WTC11 (cell line): ENCODE measurements at regions not wholly inside any gene's neighbourhood (a gene's known extent, or its start where the extent isn't known, plus 50 kb on each side); places are given as distances from the start of the nearest gene placed in this dataset.

Experiments
- ATAC-seq: fragments of 200-7000 bp; cut with Tn5 transposase; 2 replicates; pipeline ENCODE4 v1.10.0; 2021; ENCODE audit warnings: mild to moderate bottlenecking, moderate library complexity
- CTCF ChIA-PET: fragments of 300-600 bp; sonication (Branson Sonifier 250); formaldehyde crosslinking; loops from one replicate; lab custom pipeline; 2021; ENCODE audit warnings: antibody characterized with exemption; lab: Charles Lee
- POLR2A ChIA-PET: fragments of 350-600 bp; sonication (Branson Sonifier 250); formaldehyde crosslinking; loops from one replicate; lab custom pipeline; 2021; ENCODE audit warnings: antibody characterized with exemption; lab: Charles Lee
- DNase-seq: peaks from one replicate; pipeline ENCODE4 v3.0.0; 2021; ENCODE audit warnings: low spot score
- H3K27ac Mint-ChIP-seq: 2 replicates; pipeline ENCODE4 v1.8.0; 2021; ENCODE audit warnings: mixed read lengths
- H3K27me3 Mint-ChIP-seq: 2 replicates; pipeline ENCODE4 v1.8.0; 2021; ENCODE audit warnings: low read depth, mild to moderate bottlenecking, moderate library complexity, mixed read lengths
- H3K36me3 Mint-ChIP-seq: 2 replicates; pipeline ENCODE4 v1.8.0; 2021; ENCODE audit warnings: mixed read lengths
- H3K4me1 Mint-ChIP-seq: 2 replicates; pipeline ENCODE4 v1.8.0; 2022; ENCODE audit warnings: mixed read lengths
- H3K4me3 Mint-ChIP-seq: 2 replicates; pipeline ENCODE4 v1.8.0; 2021; ENCODE audit warnings: mild to moderate bottlenecking, moderate library complexity, mixed read lengths
- H3K9me3 Mint-ChIP-seq: 2 replicates; pipeline ENCODE4 v1.8.0; 2021; ENCODE audit warnings: mixed read lengths
- ATF3 ChIP-seq: sonication (generic); formaldehyde crosslinking; conservative IDR thresholded peaks from 2 replicates; pipeline ENCODE4 v1.8.1; 2022; ENCODE audit warnings: mild to moderate bottlenecking, missing genetic modification reagents
- ATF6 ChIP-seq: sonication (generic); formaldehyde crosslinking; IDR thresholded peaks from 2 replicates; pipeline ENCODE4 v1.8.1; 2023; ENCODE audit warnings: mild to moderate bottlenecking, missing genetic modification reagents
- CREM ChIP-seq: sonication (generic); formaldehyde crosslinking; IDR thresholded peaks from 2 replicates; pipeline ENCODE4 v1.8.1; 2022; ENCODE audit warnings: mild to moderate bottlenecking, missing genetic modification reagents, moderate library complexity
- EMX1 ChIP-seq: fragments of 250-450 bp; sonication (Bioruptor Pico); IDR thresholded peaks from 2 replicates; pipeline ENCODE4 v1.8.0; 2021; ENCODE audit warnings: mild to moderate bottlenecking
- ESRRA ChIP-seq: sonication (generic); formaldehyde crosslinking; IDR thresholded peaks from 2 replicates; pipeline ENCODE4 v1.8.1; 2022; ENCODE audit warnings: mild to moderate bottlenecking, missing genetic modification reagents, borderline replicate concordance
- FOXK1 ChIP-seq: sonication (generic); formaldehyde crosslinking; IDR thresholded peaks from 2 replicates; pipeline ENCODE4 v1.8.0; 2022; ENCODE audit warnings: mild to moderate bottlenecking, moderate library complexity, missing genetic modification reagents
- MYBL2 ChIP-seq: sonication (generic); formaldehyde crosslinking; IDR thresholded peaks from 2 replicates; pipeline ENCODE4 v1.8.1; 2023; ENCODE audit warnings: mild to moderate bottlenecking, moderate library complexity, missing genetic modification reagents
- NR2C2 ChIP-seq: sonication (generic); formaldehyde crosslinking; IDR thresholded peaks from 2 replicates; pipeline ENCODE4 v1.8.0; 2022; ENCODE audit warnings: mild to moderate bottlenecking, missing genetic modification reagents
- SMAD3 ChIP-seq: sonication (generic); formaldehyde crosslinking; IDR thresholded peaks from 2 replicates; pipeline ENCODE4 v1.8.0; 2022; ENCODE audit warnings: missing genetic modification reagents, mild to moderate bottlenecking, borderline replicate concordance
- ZNF232 ChIP-seq: sonication (generic); formaldehyde crosslinking; IDR thresholded peaks from 2 replicates; pipeline ENCODE4 v1.8.0; 2022; ENCODE audit warnings: mild to moderate bottlenecking, missing genetic modification reagents
- ZNF281 ChIP-seq: sonication (generic); formaldehyde crosslinking; IDR thresholded peaks from 2 replicates; pipeline ENCODE4 v1.8.0; 2023; ENCODE audit warnings: mild to moderate bottlenecking, missing genetic modification reagents
- ZNF532 ChIP-seq: fragments of 250-450 bp; sonication (Bioruptor Pico); IDR thresholded peaks from 2 replicates; pipeline ENCODE4 v1.9.0; 2021; ENCODE audit warnings: mild to moderate bottlenecking, borderline replicate concordance
- TF ChIP-seq, protein P1 (sequence below): sonication (generic); formaldehyde crosslinking; IDR thresholded peaks from 2 replicates; pipeline ENCODE4 v1.8.0; 2022; ENCODE audit warnings: mild to moderate bottlenecking, missing genetic modification reagents
- TF ChIP-seq, protein P2 (sequence below): fragments of 250-450 bp; sonication (Bioruptor Pico); IDR thresholded peaks from 2 replicates; pipeline ENCODE4 v1.9.0; 2021; ENCODE audit warnings: moderate library complexity, mild to moderate bottlenecking, inconsistent platforms, borderline replicate concordance
- TF ChIP-seq, protein P3 (sequence below): fragments of 250-450 bp; sonication (Bioruptor Pico); IDR thresholded peaks from 2 replicates; pipeline ENCODE4 v1.9.0; 2021; ENCODE audit warnings: mild to moderate bottlenecking

- H3K36me3 Mint-ChIP-seq = no peaks in the 10 kb centered on the region
- ATAC-seq = no peak
- CTCF ChIA-PET = no interaction called here
Measured at GRCh38 chr21:15144026-15144425, 79.2 kb upstream of the NRIP1 start.

More at GRCh38 chr21:15144026-15144425, 79.2 kb upstream of the NRIP1 start:
- Mint-ChIP-seq H3K27ac (no peak overlapping the region), H3K4me3 (no peak overlapping the region), H3K4me1 (no peaks in the 10 kb centered on the region), H3K27me3 (no peaks in the 10 kb centered on the region), H3K9me3 (no peaks in the 10 kb centered on the region)
- POLR2A ChIA-PET = no interaction called here
- no peak for DNase-seq
- no peak for TF ChIP-seq ZNF281
- no peak for TF ChIP-seq EMX1 (CRISPR knock-in tag)
- no peak for TF ChIP-seq ZNF532
- TF ChIP-seq NR2C2 (CRISPR knock-in tag) = no peak
- no peak for TF ChIP-seq CREM (CRISPR knock-in tag)
- no peak for TF ChIP-seq ESRRA (CRISPR knock-in tag)
- TF ChIP-seq ATF6 = no peak
- TF ChIP-seq SMAD3 (CRISPR knock-in tag) = no peak
- TF ChIP-seq FOXK1 (CRISPR knock-in tag) = no peak
- TF ChIP-seq, protein P1, sequence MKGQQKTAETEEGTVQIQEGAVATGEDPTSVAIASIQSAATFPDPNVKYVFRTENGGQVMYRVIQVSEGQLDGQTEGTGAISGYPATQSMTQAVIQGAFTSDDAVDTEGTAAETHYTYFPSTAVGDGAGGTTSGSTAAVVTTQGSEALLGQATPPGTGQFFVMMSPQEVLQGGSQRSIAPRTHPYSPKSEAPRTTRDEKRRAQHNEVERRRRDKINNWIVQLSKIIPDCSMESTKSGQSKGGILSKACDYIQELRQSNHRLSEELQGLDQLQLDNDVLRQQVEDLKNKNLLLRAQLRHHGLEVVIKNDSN (CRISPR knock-in tag) = no peak
- TF ChIP-seq ATF3 = no peak
- no peak for TF ChIP-seq ZNF232 (CRISPR knock-in tag)
- TF ChIP-seq, protein P2, sequence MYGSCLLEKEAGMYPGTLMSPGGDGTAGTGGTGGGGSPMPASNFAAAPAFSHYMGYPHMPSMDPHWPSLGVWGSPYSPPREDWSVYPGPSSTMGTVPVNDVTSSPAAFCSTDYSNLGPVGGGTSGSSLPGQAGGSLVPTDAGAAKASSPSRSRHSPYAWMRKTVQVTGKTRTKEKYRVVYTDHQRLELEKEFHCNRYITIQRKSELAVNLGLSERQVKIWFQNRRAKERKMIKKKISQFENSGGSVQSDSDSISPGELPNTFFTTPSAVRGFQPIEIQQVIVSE (CRISPR knock-in tag) = no peak
- TF ChIP-seq, protein P3, sequence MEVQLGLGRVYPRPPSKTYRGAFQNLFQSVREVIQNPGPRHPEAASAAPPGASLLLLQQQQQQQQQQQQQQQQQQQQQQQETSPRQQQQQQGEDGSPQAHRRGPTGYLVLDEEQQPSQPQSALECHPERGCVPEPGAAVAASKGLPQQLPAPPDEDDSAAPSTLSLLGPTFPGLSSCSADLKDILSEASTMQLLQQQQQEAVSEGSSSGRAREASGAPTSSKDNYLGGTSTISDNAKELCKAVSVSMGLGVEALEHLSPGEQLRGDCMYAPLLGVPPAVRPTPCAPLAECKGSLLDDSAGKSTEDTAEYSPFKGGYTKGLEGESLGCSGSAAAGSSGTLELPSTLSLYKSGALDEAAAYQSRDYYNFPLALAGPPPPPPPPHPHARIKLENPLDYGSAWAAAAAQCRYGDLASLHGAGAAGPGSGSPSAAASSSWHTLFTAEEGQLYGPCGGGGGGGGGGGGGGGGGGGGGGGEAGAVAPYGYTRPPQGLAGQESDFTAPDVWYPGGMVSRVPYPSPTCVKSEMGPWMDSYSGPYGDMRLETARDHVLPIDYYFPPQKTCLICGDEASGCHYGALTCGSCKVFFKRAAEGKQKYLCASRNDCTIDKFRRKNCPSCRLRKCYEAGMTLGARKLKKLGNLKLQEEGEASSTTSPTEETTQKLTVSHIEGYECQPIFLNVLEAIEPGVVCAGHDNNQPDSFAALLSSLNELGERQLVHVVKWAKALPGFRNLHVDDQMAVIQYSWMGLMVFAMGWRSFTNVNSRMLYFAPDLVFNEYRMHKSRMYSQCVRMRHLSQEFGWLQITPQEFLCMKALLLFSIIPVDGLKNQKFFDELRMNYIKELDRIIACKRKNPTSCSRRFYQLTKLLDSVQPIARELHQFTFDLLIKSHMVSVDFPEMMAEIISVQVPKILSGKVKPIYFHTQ (CRISPR knock-in tag) = no peak
- TF ChIP-seq MYBL2 (CRISPR knock-in tag) = no peak
